Thymus (tissue), 11 donors: ENCODE measurements at regions not wholly inside any gene's neighbourhood (a gene's known extent, or its start where the extent isn't known, plus 50 kb on each side); places are given as distances from the start of the nearest gene placed in this dataset.

Experiments
- DNase-seq, 9 donors: peaks; one replicate each; pipeline ENCODE4 v3.0.0-alpha.2; 2013; ENCODE audit warnings: low spot score in 9 of 9, low read depth in 6 of 9, missing footprints in 1 of 9
- H3K27ac ChIP-seq, 2 donors: one replicate each; pipeline ENCODE4 v1.5.1; 2013; ENCODE audit warnings: control low read depth in 1 of 2, low read depth in 1 of 2, low read length in 1 of 2, mild to moderate bottlenecking in 1 of 2, moderate library complexity in 1 of 2
- H3K27me3 ChIP-seq, 2 donors: one replicate each; pipeline ENCODE4 v1.5.1; 2013; ENCODE audit warnings: low read length in 1 of 2; ENCODE audit not compliant: control insufficient read depth in 2 of 2, insufficient read depth in 1 of 2
- H3K36me3 ChIP-seq, 2 donors: one replicate each; pipeline ENCODE4 v1.5.1; 2013; ENCODE audit warnings: low read length in 1 of 2, mild to moderate bottlenecking in 1 of 2, moderate library complexity in 1 of 2; ENCODE audit not compliant: control insufficient read depth in 2 of 2, insufficient read depth in 2 of 2
- H3K4me1 ChIP-seq, 2 donors: one replicate each; pipeline ENCODE4 v1.5.1; 2013; ENCODE audit warnings: low read length in 2 of 2; ENCODE audit not compliant: control insufficient read depth in 2 of 2, insufficient read depth in 2 of 2
- H3K4me3 ChIP-seq, 2 donors: one replicate each; pipeline ENCODE4 v1.5.1; 2013; ENCODE audit warnings: low read length in 2 of 2, control low read depth in 1 of 2, mild to moderate bottlenecking in 1 of 2
- H3K9me3 ChIP-seq, 2 donors: one replicate each; pipeline ENCODE4 v1.5.1; 2013; ENCODE audit warnings: low read length in 1 of 2, mild to moderate bottlenecking in 1 of 2; ENCODE audit not compliant: control insufficient read depth in 2 of 2, insufficient read depth in 1 of 2
- WGBS: extraction: QIAGEN DNeasy Blood & Tissue Kit; methylation state at CpG from one replicate; pipeline ENCODE4 v1.1.7; 2013; 5-methylcytosine and 5-hydroxymethylcytosine counted together
- donor health status: healthy.

- H3K36me3 ChIP-seq, result no peaks in the 10 kb centered on the region
- H3K27ac ChIP-seq, result no peak overlapping the region
- WGBS, result 78% methylated on average over 5 of the region's 5 CpGs
- H3K9me3 ChIP-seq, result no peaks in the 10 kb centered on the region
- DNase-seq, result no peak
- H3K27me3 ChIP-seq, result no peaks in the 10 kb centered on the region
- peaks cover 3 to 7% of the 10 kb centered on the region in 2 donors for H3K4me1 ChIP-seq
- H3K4me3 ChIP-seq, result no peak overlapping the region
These were observed 248.5 kb downstream of the DUSP6 start for GRCh38 chr12:89103831-89104230.

- H3K4me1 ChIP-seq, result peaks cover 3 to 7% of the 10 kb centered on the region in 2 donors
- DNase-seq, result peak in 5 of 9 donors; percentile 14 to 61 (median 28)
- no peaks in the 10 kb centered on the region for H3K9me3 ChIP-seq
- H3K4me3 ChIP-seq, result no peak overlapping the region
- no peak overlapping the region for H3K27ac ChIP-seq
- H3K36me3 ChIP-seq, result no peaks in the 10 kb centered on the region
- 36% methylated on average over 4 of the region's 4 CpGs for WGBS
- H3K27me3 ChIP-seq, result no peaks in the 10 kb centered on the region
These were observed 250.9 kb downstream of the DUSP6 start for GRCh38 chr12:89101440-89101839.

GRCh38 chr12:89098441-89099112 is 253.7 kb downstream of the DUSP6 start:
- 89% methylated on average over 13 of the region's 13 CpGs for WGBS
- no peak overlapping the region for H3K27ac ChIP-seq
- H3K4me1 ChIP-seq, result peaks cover 3 to 7% of the 10 kb centered on the region in 2 donors
- peak in 1 of 9 donors; percentile 11 for DNase-seq
- no peak overlapping the region for H3K4me3 ChIP-seq
- no peaks in the 10 kb centered on the region for H3K27me3 ChIP-seq
- H3K9me3 ChIP-seq, result no peaks in the 10 kb centered on the region
- H3K36me3 ChIP-seq, result no peaks in the 10 kb centered on the region

GRCh38 chr12:89092297-89092696 is 260.0 kb downstream of the DUSP6 start:
- H3K4me1 ChIP-seq, result no peaks in the 10 kb centered on the region
- H3K27me3 ChIP-seq, result no peaks in the 10 kb centered on the region
- H3K27ac ChIP-seq, result no peak overlapping the region
- no peaks in the 10 kb centered on the region for H3K36me3 ChIP-seq
- peaks cover 0 to 11% of the 10 kb centered on the region in 2 donors for H3K9me3 ChIP-seq
- DNase-seq, result no peak
- H3K4me3 ChIP-seq, result no peak overlapping the region
- WGBS, result 97% methylated on average over 2 of the region's 2 CpGs

GRCh38 chr12:89091293-89091841 is 260.9 kb downstream of the DUSP6 start:
- H3K27me3 ChIP-seq, result no peaks in the 10 kb centered on the region
- H3K9me3 ChIP-seq, result peaks cover 0 to 11% of the 10 kb centered on the region in 2 donors
- no peaks in the 10 kb centered on the region for H3K36me3 ChIP-seq
- H3K4me3 ChIP-seq, result no peak overlapping the region
- H3K27ac ChIP-seq, result no peak overlapping the region
- no peak for DNase-seq
- 97% methylated on average over 1 of the region's 1 CpG for WGBS
- peaks cover 0 to 3% of the 10 kb centered on the region in 2 donors for H3K4me1 ChIP-seq

GRCh38 chr12:89089264-89089663 is 263.0 kb downstream of the DUSP6 start:
- 94% methylated on average over 2 of the region's 2 CpGs for WGBS
- Histone ChIP-seq H3K27me3 (no peaks in the 10 kb centered on the region), H3K27ac (no peak overlapping the region)

GRCh38 chr12:89087876-89088275 is 264.4 kb downstream of the DUSP6 start:
- no peaks in the 10 kb centered on the region for H3K36me3 ChIP-seq
- WGBS, result 100% methylated on average over 1 of the region's 1 CpG
- H3K4me1 ChIP-seq, result peaks cover 0 to 3% of the 10 kb centered on the region in 2 donors
- H3K27ac ChIP-seq, result no peak overlapping the region
- H3K27me3 ChIP-seq, result no peaks in the 10 kb centered on the region
- no peak for DNase-seq
- H3K4me3 ChIP-seq, result no peak overlapping the region
- H3K9me3 ChIP-seq, result peaks cover 0 to 11% of the 10 kb centered on the region in 2 donors

More at GRCh38 chr12:89089264-89089663, 263.0 kb downstream of the DUSP6 start:
- H3K4me1 ChIP-seq, result peaks cover 0 to 3% of the 10 kb centered on the region in 2 donors
- no peak for DNase-seq
- peaks cover 0 to 11% of the 10 kb centered on the region in 2 donors for H3K9me3 ChIP-seq
- no peak overlapping the region for H3K4me3 ChIP-seq
- no peaks in the 10 kb centered on the region for H3K36me3 ChIP-seq

- H3K36me3 ChIP-seq, result no peaks in the 10 kb centered on the region
- peak in 2 of 9 donors; percentile 8 to 31 for DNase-seq
- 92% methylated on average over 6 of the region's 6 CpGs for WGBS
- H3K4me3 ChIP-seq, result no peak overlapping the region
- no peak overlapping the region for H3K27ac ChIP-seq
- peaks cover 0 to 5% of the 10 kb centered on the region in 2 donors for H3K4me1 ChIP-seq
- H3K27me3 ChIP-seq, result no peaks in the 10 kb centered on the region
- H3K9me3 ChIP-seq, result peaks cover 0 to 11% of the 10 kb centered on the region in 2 donors
These were observed 265.0 kb downstream of the DUSP6 start for GRCh38 chr12:89087149-89087825.

- peaks cover 0 to 12% of the 10 kb centered on the region in 2 donors for H3K4me1 ChIP-seq
- H3K9me3 ChIP-seq, result no peaks in the 10 kb centered on the region
- H3K27me3 ChIP-seq, result no peaks in the 10 kb centered on the region
- 95% methylated on average over 5 of the region's 5 CpGs for WGBS
- no peak overlapping the region for H3K4me3 ChIP-seq
- DNase-seq, result no peak
- H3K27ac ChIP-seq, result no peak overlapping the region
- no peaks in the 10 kb centered on the region for H3K36me3 ChIP-seq
These were observed 266.9 kb downstream of the DUSP6 start for GRCh38 chr12:89085421-89085820.
